GM23338 (cell line): ENCODE measurements at regions not wholly inside any gene's neighbourhood (a gene's known extent, or its start where the extent isn't known, plus 50 kb on each side); places are given as distances from the start of the nearest gene placed in this dataset.

Experiments
- ATAC-seq: fragments of 200-7000 bp; cut with Tn5 transposase; 3 replicates; pipeline ENCODE4 v1.9.1; 2020
- DNase-seq: peaks from one replicate; pipeline ENCODE4 v3.0.0-alpha.2; 2015; ENCODE audit warnings: low spot score
- H2AFZ ChIP-seq: fragments of 200-600 bp; sonication (generic); 2 replicates; pipeline ENCODE4 v1.8.0; 2016; ENCODE audit warnings: antibody characterized with exemption, mild to moderate bottlenecking, moderate library complexity
- H3F3A ChIP-seq: fragments of 200-600 bp; sonication (generic); replicated peaks from 2 replicates; pipeline ENCODE4 v1.8.0; 2017; ENCODE audit warnings: antibody characterized with exemption, mixed run types, low read depth
- H3K27ac ChIP-seq: fragments of 200-600 bp; sonication (generic); 2 replicates; pipeline ENCODE4 v1.6.1; 2016; ENCODE audit warnings: low read depth
- H3K27me3 ChIP-seq: fragments of 200-600 bp; sonication (generic); 2 replicates; pipeline ENCODE4 v1.8.0; 2016; ENCODE audit warnings: mild to moderate bottlenecking, mixed run types, moderate library complexity; ENCODE audit not compliant: insufficient read depth
- H3K36me3 ChIP-seq: fragments of 200-600 bp; sonication (generic); 2 replicates; pipeline ENCODE4 v1.8.0; 2016; ENCODE audit warnings: mild to moderate bottlenecking; ENCODE audit not compliant: insufficient read depth
- H3K4me1 ChIP-seq: fragments of 200-600 bp; sonication (generic); 2 replicates; pipeline ENCODE4 v1.8.0; 2016; ENCODE audit warnings: mild to moderate bottlenecking, moderate library complexity; ENCODE audit not compliant: insufficient read depth
- H3K4me2 ChIP-seq: fragments of 200-600 bp; sonication (generic); 2 replicates; pipeline ENCODE4 v1.7.1; 2017; ENCODE audit warnings: mixed run types
- H3K4me3 ChIP-seq: fragments of 200-600 bp; sonication (generic); 2 replicates; pipeline ENCODE4 v1.6.1; 2016; ENCODE audit warnings: mixed run types
- H3K79me2 ChIP-seq: fragments of 200-600 bp; sonication (generic); replicated peaks from 2 replicates; pipeline ENCODE4 v1.8.0; 2017; ENCODE audit warnings: mild to moderate bottlenecking; ENCODE audit not compliant: insufficient read depth
- H3K9me2 ChIP-seq: fragments of 200-600 bp; sonication (generic); 2 replicates; pipeline ENCODE4 v1.8.0; 2017; ENCODE audit not compliant: insufficient read depth
- H4K20me1 ChIP-seq: fragments of 200-600 bp; sonication (generic); replicated peaks from 2 replicates; pipeline ENCODE4 v1.8.0; 2017; ENCODE audit warnings: mild to moderate bottlenecking; ENCODE audit not compliant: insufficient read depth
- H3K27ac Mint-ChIP-seq: 2 replicates; pipeline ENCODE4 v1.8.0; 2020; ENCODE audit warnings: inconsistent platforms, mild to moderate bottlenecking, moderate library complexity, mixed read lengths
- H3K27me3 Mint-ChIP-seq: 3 replicates; pipeline ENCODE4 v1.8.0; 2022; ENCODE audit warnings: low read depth, mild to moderate bottlenecking, moderate library complexity, mixed read lengths, inconsistent platforms; ENCODE audit not compliant: insufficient read depth, poor library complexity
- H3K36me3 Mint-ChIP-seq: 3 replicates; pipeline ENCODE4 v1.8.0; 2021; ENCODE audit warnings: low read depth, mild to moderate bottlenecking, inconsistent platforms, moderate library complexity, mixed read lengths
- H3K4me1 Mint-ChIP-seq: 3 replicates; pipeline ENCODE4 v1.8.0; 2020; ENCODE audit warnings: mild to moderate bottlenecking, inconsistent platforms, mixed read lengths
- H3K4me3 Mint-ChIP-seq: 3 replicates; pipeline ENCODE4 v1.8.0; 2021; ENCODE audit warnings: moderate library complexity, mild to moderate bottlenecking, inconsistent platforms, mixed read lengths
- H3K9me3 Mint-ChIP-seq: 3 replicates; pipeline ENCODE4 v1.8.0; 2020; ENCODE audit warnings: moderate library complexity, mild to moderate bottlenecking, inconsistent platforms, mixed read lengths
- CTCF ChIP-seq, 2 experiments: fragments of 200-600 bp in 1 of 2; sonication (generic) in 1 of 2; conservative IDR thresholded peaks; 2 replicates each; pipeline versions ENCODE4 v1.5.1 to v1.6.1; 2016 to 2017; ENCODE audit warnings: antibody characterized with exemption in 2 of 2, low read depth in 2 of 2, mild to moderate bottlenecking in 2 of 2, moderate library complexity in 1 of 2
- ZNF114 ChIP-seq: fragments of 250-450 bp; sonication (Bioruptor Pico); IDR thresholded peaks from 2 replicates; pipeline ENCODE4 v1.5.0; 2020; ENCODE audit warnings: mild to moderate bottlenecking, moderate library complexity
- ZNF462 ChIP-seq: fragments of 250-450 bp; sonication (Bioruptor Pico); IDR thresholded peaks from 2 replicates; pipeline ENCODE4 v1.5.0; 2020; ENCODE audit warnings: mild to moderate bottlenecking, moderate library complexity

GRCh38 chr9:81214975-81215374 lies 474.4 kb downstream of the TLE1 start (continued):
- TF ChIP-seq CTCF (conservative IDR thresholded peaks at IDR 0.05; ENCODE audit: low read depth in 2 of 2), result no peak
- no peak for TF ChIP-seq ZNF114 (CRISPR knock-in tag)
- TF ChIP-seq ZNF462, result no peak

GRCh38 chr9:81213456-81213855 lies 475.9 kb downstream of the TLE1 start:
- Histone ChIP-seq H2AFZ (peak overlapping the region; percentile 76; the same call in 1 of the 2 replicates), H3K4me2 (peak overlapping the region; percentile 45; the same call in 1 of the 2 replicates), H3K27ac (0 out of 2 replicates have a peak overlapping the region, but pooled peaks have one; percentile 55), H3F3A (no peaks in the 10 kb centered on the region), H3K9me2 (no peaks in the 10 kb centered on the region; the same call in none of the 2 replicates), H4K20me1 (no peaks in the 10 kb centered on the region), H3K4me1 (peaks cover 7% of the 10 kb centered on the region; the same call in 1 of the 2 replicates), H3K27me3 (no peaks in the 10 kb centered on the region), H3K79me2 (no peaks in the 10 kb centered on the region), H3K36me3 (peaks cover 15% of the 10 kb centered on the region), H3K4me3 (no peak overlapping the region)
- ATAC-seq (no peak), DNase-seq (no peak)
- Mint-ChIP-seq H3K4me1 (peaks cover 9% of the 10 kb centered on the region), H3K4me3 (no peak overlapping the region), H3K27ac (no peak overlapping the region), H3K27me3 (no peaks in the 10 kb centered on the region), H3K9me3 (peaks cover 26% of the 10 kb centered on the region), H3K36me3 (peaks cover 20% of the 10 kb centered on the region)
- no peak for TF ChIP-seq ZNF114 (CRISPR knock-in tag)
